A549 (cell line): ENCODE measurements at regions not wholly inside any gene's neighbourhood (a gene's known extent, or its start where the extent isn't known, plus 50 kb on each side); places are given as distances from the start of the nearest gene placed in this dataset.

Experiments used
- ATAC-seq, 2 experiments: fragments of 200-7000 bp in 1 of 2; fragments of >200 bp in 1 of 2; cut with Nextera tagmentation in 1 of 2; cut with Tn5 transposase in 1 of 2; 3 replicates each; pipeline versions ENCODE4 v1.8.0 to v1.9.1; 2018 to 2020; ENCODE audit warnings: mild to moderate bottlenecking in 1 of 2, moderate library complexity in 1 of 2
- CTCF ChIA-PET: fragments of 300-600 bp; sonication (Branson Sonifier 250); formaldehyde crosslinking; extraction: SDS; loops from one replicate; lab custom pipeline; 2021; ENCODE audit warnings: antibody characterized with exemption, inconsistent platforms; lab: Yijun Ruan, JAX
- POLR2A ChIA-PET: fragments of 350-600 bp; formaldehyde crosslinking; extraction: SDS; loops from one replicate; lab custom pipeline; 2021; ENCODE audit warnings: antibody characterized with exemption, inconsistent platforms; lab: Yijun Ruan, JAX
- DNase-seq, 2 experiments: peaks; one replicate each; pipeline versions ENCODE4 v3.0.0 to v3.0.0-alpha.2; 2011 to 2016; ENCODE audit warnings: low read depth in 1 of 2, low spot score in 1 of 2
- FAIRE-seq: peaks from 2 replicates; lab custom pipeline; 2011; peaks lifted over from hg19 to GRCh38; lab: Jason Lieb, UNC
- H3K27ac ChIP-seq, 2 experiments: fragments of >200 bp; sonication (Bioruptor Twin); formaldehyde crosslinking; 3 replicates each; pipeline ENCODE4 v1.5.1; 2016 to 2017
- H3K4me1 ChIP-seq: fragments of >200 bp; sonication (Bioruptor Twin); formaldehyde crosslinking; 3 replicates; pipeline ENCODE4 v1.6.1; 2016
- H3K4me2 ChIP-seq: fragments of >200 bp; sonication (Bioruptor Twin); formaldehyde crosslinking; 3 replicates; pipeline ENCODE4 v1.6.1; 2016
- H3K4me3 ChIP-seq: fragments of >200 bp; sonication (Bioruptor Twin); formaldehyde crosslinking; 3 replicates; pipeline ENCODE4 v1.5.1; 2016
- H3K9me3 ChIP-seq: fragments of >200 bp; sonication (Bioruptor Twin); formaldehyde crosslinking; 3 replicates; pipeline ENCODE4 v1.6.1; 2016
- CBX2 ChIP-seq: fragments of 200-600 bp; sonication (generic); IDR thresholded peaks from 2 replicates; pipeline ENCODE4 v1.6.1; 2016; ENCODE audit warnings: low read depth, mild to moderate bottlenecking, borderline replicate concordance
- CBX8 ChIP-seq: fragments of 200-600 bp; sonication (generic); IDR thresholded peaks from 2 replicates; pipeline ENCODE4 v1.6.1; 2016
- CEBPB ChIP-seq, 2 experiments: fragments of >200 bp in 1 of 2; sonication (Bioruptor Twin) in 1 of 2; formaldehyde crosslinking in 1 of 2; IDR thresholded peaks; 2 replicates each; pipeline ENCODE4 v1.6.1; 2012 to 2016
- EHMT2 ChIP-seq: fragments of 200-600 bp; sonication (generic); IDR thresholded peaks from 2 replicates; pipeline ENCODE4 v1.6.1; 2016; ENCODE audit warnings: antibody characterized with exemption, low read depth, mild to moderate bottlenecking, moderate library complexity
- ESRRA ChIP-seq: fragments of 150-350 bp; IDR thresholded peaks from 2 replicates; pipeline ENCODE4 v1.6.1; 2014; ENCODE audit warnings: mild to moderate bottlenecking, low read length, borderline replicate concordance
- HDAC2 ChIP-seq: fragments of 200-600 bp; sonication (generic); IDR thresholded peaks from 2 replicates; pipeline ENCODE4 v1.6.1; 2016
- HOXA7 ChIP-seq: fragments of 250-450 bp; sonication (Bioruptor Pico); IDR thresholded peaks from 2 replicates; pipeline ENCODE4 v1.5.0; 2020; ENCODE audit warnings: mild to moderate bottlenecking, moderate library complexity
- HOXB13 ChIP-seq: fragments of 250-450 bp; sonication (Bioruptor Pico); IDR thresholded peaks from 2 replicates; pipeline ENCODE4 v1.5.0; 2020; ENCODE audit warnings: low read depth, mild to moderate bottlenecking, moderate library complexity
- KDM5A ChIP-seq: fragments of 200-600 bp; sonication (generic); IDR thresholded peaks from 2 replicates; pipeline ENCODE4 v1.6.1; 2016; ENCODE audit warnings: antibody characterized with exemption, mild to moderate bottlenecking
- NPAS2 ChIP-seq: fragments of 250-450 bp; sonication (Bioruptor Pico); IDR thresholded peaks from 2 replicates; pipeline ENCODE4 v1.8.0; 2022; ENCODE audit warnings: mild to moderate bottlenecking, moderate library complexity, borderline replicate concordance
- NR3C1 ChIP-seq: fragments of >200 bp; sonication (Bioruptor Twin); formaldehyde crosslinking; IDR thresholded peaks from 3 replicates; pipeline ENCODE4 v1.6.1; 2017
- PHF8 ChIP-seq: fragments of 200-600 bp; sonication (generic); IDR thresholded peaks from 2 replicates; pipeline ENCODE4 v1.6.1; 2016; ENCODE audit warnings: low read depth, mild to moderate bottlenecking, antibody characterized with exemption, moderate library complexity, borderline replicate concordance
- POLR2A ChIP-seq: IDR thresholded peaks from 2 replicates; pipeline ENCODE4 v1.6.1; 2012; ENCODE audit warnings: mild to moderate bottlenecking, low read length
- POLR2AphosphoS2 ChIP-seq: conservative IDR thresholded peaks from 2 replicates; pipeline ENCODE4 v1.6.1; 2012; ENCODE audit warnings: low read length, improper control_type of control experiment, inconsistent platforms
- RAD21 ChIP-seq, 2 experiments: fragments of >200 bp in 1 of 2; sonication (Bioruptor Twin) in 1 of 2; formaldehyde crosslinking in 1 of 2; IDR thresholded peaks in 1 of 2; conservative IDR thresholded peaks in 1 of 2; 2 replicates in 1 of 2; 3 replicates in 1 of 2; pipeline ENCODE4 v1.6.1; 2012 to 2018; ENCODE audit warnings: inconsistent platforms in 1 of 2
- RARB ChIP-seq: fragments of 250-450 bp; sonication (Bioruptor Pico); IDR thresholded peaks from 2 replicates; pipeline ENCODE4 v1.8.0; 2021; ENCODE audit warnings: mild to moderate bottlenecking, moderate library complexity
- RCOR1 ChIP-seq: fragments of 150-350 bp; IDR thresholded peaks from 2 replicates; pipeline ENCODE4 v1.6.1; 2014; ENCODE audit warnings: antibody characterized with exemption, low read length, low read depth
- SMC3 ChIP-seq: fragments of >200 bp; sonication (Bioruptor Twin); formaldehyde crosslinking; IDR thresholded peaks from 3 replicates; pipeline ENCODE4 v1.6.1; 2018; ENCODE audit warnings: inconsistent platforms
- SREBF2 ChIP-seq: fragments of 450-650 bp; IDR thresholded peaks from 2 replicates; pipeline ENCODE4 v1.6.1; 2014; ENCODE audit warnings: mild to moderate bottlenecking, moderate library complexity
- TP53 ChIP-seq: fragments of 250-450 bp; sonication (Bioruptor Pico); IDR thresholded peaks from 2 replicates; pipeline ENCODE4 v1.5.0; 2021; ENCODE audit warnings: mild to moderate bottlenecking, moderate library complexity
- ZSCAN20 ChIP-seq: fragments of 250-450 bp; sonication (Bioruptor Pico); IDR thresholded peaks from 2 replicates; pipeline ENCODE4 v1.8.0; 2022; ENCODE audit warnings: mild to moderate bottlenecking, moderate library complexity
- WGBS: methylation state at CpG from one replicate; pipeline ENCODE4 v1.1.6; 2017; ENCODE audit errors: missing lambda C conversion rate; 5-methylcytosine and 5-hydroxymethylcytosine counted together
- TF ChIP-seq, protein P1 (sequence below): fragments of 250-450 bp; sonication (Bioruptor Pico); IDR thresholded peaks from 2 replicates; pipeline ENCODE4 v1.5.0; 2021; ENCODE audit warnings: mild to moderate bottlenecking, moderate library complexity, borderline replicate concordance
- TF ChIP-seq, protein P2 (sequence below): fragments of >200 bp; sonication (Bioruptor Twin); formaldehyde crosslinking; IDR thresholded peaks from 3 replicates; pipeline ENCODE4 v1.6.1; 2016
- TF ChIP-seq, protein P3 (sequence below): fragments of >200 bp; sonication (Bioruptor Twin); formaldehyde crosslinking; IDR thresholded peaks from 2 replicates; pipeline ENCODE4 v1.6.1; 2016
- TF ChIP-seq, protein P4 (sequence below): IDR thresholded peaks from 2 replicates; pipeline ENCODE4 v1.6.1; 2012
- TF ChIP-seq, protein P5 (sequence below): fragments of 200-600 bp; sonication (generic); IDR thresholded peaks from 2 replicates; pipeline ENCODE4 v1.6.1; 2016; ENCODE audit warnings: antibody characterized with exemption, mild to moderate bottlenecking, moderate library complexity

DNA sequence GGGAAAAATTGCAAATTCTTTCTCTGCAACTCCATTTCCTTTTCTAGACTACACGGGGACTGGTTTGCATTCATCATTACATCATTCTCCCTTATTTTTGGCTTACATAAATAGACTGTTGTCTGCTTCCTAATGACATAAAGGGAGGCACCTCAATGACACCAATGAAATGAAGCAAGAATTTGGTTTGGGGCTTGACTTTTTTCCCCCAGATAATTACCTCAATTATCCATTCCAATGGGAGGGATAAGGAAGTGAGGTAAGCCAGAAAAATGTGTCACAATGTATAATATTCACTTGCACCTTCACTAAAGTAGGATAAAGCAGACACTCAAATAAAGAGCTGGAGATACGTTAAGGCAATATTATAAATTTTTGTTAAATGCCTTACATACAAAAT, 240.6 kb upstream of the GRIP1 start:
- Histone ChIP-seq H3K4me1 (no peaks in the 10 kb centered on the region), H3K4me2 (no peak overlapping the region), H3K4me3 (no peak overlapping the region), H3K9me3 (no peaks in the 10 kb centered on the region)
- ATAC-seq (no peak), DNase-seq (no peak)
- WGBS, result 54% methylated on average over 2 of the region's 2 CpGs
- no peak for TF ChIP-seq EHMT2
- no peak for TF ChIP-seq SMC3
- no peak for TF ChIP-seq HDAC2
- no peak for TF ChIP-seq CBX2
- TF ChIP-seq, protein P1, sequence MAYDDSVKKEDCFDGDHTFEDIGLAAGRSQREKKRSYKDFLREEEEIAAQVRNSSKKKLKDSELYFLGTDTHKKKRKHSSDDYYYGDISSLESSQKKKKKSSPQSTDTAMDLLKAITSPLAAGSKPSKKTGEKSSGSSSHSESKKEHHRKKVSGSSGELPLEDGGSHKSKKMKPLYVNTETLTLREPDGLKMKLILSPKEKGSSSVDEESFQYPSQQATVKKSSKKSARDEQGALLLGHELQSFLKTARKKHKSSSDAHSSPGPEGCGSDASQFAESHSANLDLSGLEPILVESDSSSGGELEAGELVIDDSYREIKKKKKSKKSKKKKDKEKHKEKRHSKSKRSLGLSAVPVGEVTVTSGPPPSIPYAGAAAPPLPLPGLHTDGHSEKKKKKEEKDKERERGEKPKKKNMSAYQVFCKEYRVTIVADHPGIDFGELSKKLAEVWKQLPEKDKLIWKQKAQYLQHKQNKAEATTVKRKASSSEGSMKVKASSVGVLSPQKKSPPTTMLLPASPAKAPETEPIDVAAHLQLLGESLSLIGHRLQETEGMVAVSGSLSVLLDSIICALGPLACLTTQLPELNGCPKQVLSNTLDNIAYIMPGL (CRISPR knock-in tag), result no peak
- TF ChIP-seq, protein P2, sequence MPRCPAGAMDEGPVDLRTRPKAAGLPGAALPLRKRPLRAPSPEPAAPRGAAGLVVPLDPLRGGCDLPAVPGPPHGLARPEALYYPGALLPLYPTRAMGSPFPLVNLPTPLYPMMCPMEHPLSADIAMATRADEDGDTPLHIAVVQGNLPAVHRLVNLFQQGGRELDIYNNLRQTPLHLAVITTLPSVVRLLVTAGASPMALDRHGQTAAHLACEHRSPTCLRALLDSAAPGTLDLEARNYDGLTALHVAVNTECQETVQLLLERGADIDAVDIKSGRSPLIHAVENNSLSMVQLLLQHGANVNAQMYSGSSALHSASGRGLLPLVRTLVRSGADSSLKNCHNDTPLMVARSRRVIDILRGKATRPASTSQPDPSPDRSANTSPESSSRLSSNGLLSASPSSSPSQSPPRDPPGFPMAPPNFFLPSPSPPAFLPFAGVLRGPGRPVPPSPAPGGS, result no peak
- TF ChIP-seq, protein P3, sequence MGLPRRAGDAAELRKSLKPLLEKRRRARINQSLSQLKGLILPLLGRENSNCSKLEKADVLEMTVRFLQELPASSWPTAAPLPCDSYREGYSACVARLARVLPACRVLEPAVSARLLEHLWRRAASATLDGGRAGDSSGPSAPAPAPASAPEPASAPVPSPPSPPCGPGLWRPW, result no peak
- TF ChIP-seq, protein P4, sequence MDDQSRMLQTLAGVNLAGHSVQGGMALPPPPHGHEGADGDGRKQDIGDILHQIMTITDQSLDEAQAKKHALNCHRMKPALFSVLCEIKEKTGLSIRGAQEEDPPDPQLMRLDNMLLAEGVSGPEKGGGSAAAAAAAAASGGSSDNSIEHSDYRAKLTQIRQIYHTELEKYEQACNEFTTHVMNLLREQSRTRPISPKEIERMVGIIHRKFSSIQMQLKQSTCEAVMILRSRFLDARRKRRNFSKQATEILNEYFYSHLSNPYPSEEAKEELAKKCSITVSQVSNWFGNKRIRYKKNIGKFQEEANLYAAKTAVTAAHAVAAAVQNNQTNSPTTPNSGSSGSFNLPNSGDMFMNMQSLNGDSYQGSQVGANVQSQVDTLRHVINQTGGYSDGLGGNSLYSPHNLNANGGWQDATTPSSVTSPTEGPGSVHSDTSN, result no peak
- no peak for TF ChIP-seq RCOR1
- TF ChIP-seq, protein P5, sequence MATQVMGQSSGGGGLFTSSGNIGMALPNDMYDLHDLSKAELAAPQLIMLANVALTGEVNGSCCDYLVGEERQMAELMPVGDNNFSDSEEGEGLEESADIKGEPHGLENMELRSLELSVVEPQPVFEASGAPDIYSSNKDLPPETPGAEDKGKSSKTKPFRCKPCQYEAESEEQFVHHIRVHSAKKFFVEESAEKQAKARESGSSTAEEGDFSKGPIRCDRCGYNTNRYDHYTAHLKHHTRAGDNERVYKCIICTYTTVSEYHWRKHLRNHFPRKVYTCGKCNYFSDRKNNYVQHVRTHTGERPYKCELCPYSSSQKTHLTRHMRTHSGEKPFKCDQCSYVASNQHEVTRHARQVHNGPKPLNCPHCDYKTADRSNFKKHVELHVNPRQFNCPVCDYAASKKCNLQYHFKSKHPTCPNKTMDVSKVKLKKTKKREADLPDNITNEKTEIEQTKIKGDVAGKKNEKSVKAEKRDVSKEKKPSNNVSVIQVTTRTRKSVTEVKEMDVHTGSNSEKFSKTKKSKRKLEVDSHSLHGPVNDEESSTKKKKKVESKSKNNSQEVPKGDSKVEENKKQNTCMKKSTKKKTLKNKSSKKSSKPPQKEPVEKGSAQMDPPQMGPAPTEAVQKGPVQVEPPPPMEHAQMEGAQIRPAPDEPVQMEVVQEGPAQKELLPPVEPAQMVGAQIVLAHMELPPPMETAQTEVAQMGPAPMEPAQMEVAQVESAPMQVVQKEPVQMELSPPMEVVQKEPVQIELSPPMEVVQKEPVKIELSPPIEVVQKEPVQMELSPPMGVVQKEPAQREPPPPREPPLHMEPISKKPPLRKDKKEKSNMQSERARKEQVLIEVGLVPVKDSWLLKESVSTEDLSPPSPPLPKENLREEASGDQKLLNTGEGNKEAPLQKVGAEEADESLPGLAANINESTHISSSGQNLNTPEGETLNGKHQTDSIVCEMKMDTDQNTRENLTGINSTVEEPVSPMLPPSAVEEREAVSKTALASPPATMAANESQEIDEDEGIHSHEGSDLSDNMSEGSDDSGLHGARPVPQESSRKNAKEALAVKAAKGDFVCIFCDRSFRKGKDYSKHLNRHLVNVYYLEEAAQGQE, result no peak
- no peak for TF ChIP-seq POLR2A
- TF ChIP-seq ZSCAN20 (CRISPR knock-in tag), result no peak
- TF ChIP-seq NR3C1, result no peak
- TF ChIP-seq, all 56 proteins: peak for 0
- no peak overlapping the region for H3K27ac ChIP-seq
- ChIA-PET CTCF (no interaction called here), POLR2A (no interaction called here)
- no peak for FAIRE-seq

DNA sequence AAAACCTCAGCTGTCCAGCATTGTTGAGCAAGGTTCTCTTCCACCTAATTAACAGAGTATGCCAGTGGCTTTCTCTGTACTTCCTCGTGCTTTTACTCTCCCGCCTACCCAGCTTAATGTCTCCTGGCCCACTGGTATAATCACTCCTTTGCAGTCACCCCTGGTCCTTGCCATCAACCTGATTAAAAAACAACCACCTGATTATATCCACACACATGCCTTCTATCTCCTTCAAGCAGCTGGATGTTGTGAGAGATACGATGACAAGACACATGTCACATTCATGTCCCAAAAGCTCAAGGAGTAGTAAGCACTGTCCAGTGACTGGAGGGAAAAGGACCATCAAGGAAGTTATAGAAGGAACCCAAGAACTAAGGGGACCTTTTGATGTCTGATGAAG, 241.3 kb upstream of the GRIP1 start:
- no peak for TF ChIP-seq CBX8
- no peak for TF ChIP-seq NPAS2 (CRISPR knock-in tag)
- no peak for TF ChIP-seq HOXB13 (CRISPR knock-in tag)
- no peak for TF ChIP-seq EHMT2
- 59% methylated on average over 3 of the region's 3 CpGs for WGBS
- ATAC-seq, result no peak
- H3K9me3 ChIP-seq, result no peaks in the 10 kb centered on the region
- no peak overlapping the region for H3K4me2 ChIP-seq
- DNase-seq, result no peak
- H3K4me3 ChIP-seq, result no peak overlapping the region
- ChIA-PET CTCF (no interaction called here), POLR2A (no interaction called here)
- no peak for FAIRE-seq
- H3K4me1 ChIP-seq, result no peaks in the 10 kb centered on the region
- H3K27ac ChIP-seq, result no peak overlapping the region

DNA sequence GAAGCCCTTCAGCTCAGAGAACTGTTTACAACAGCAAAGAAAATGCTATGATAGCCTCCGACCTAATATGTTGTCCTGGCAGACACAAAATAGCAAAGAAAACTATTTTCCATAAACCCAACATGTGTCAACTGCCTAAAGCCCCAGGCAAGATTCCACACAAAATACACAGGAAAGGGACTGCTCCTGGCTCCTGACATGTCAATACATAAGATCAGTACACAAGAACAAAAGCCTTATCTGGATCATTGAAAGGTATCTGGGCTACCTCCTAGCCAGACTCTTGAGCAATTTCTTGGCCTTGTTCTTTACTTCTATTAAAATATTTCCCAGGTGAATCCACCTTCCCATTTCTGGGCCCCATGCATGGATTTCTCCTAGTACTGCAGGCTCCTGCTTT, 242.3 kb upstream of the GRIP1 start:
- ATAC-seq (no peak), DNase-seq (no peak), FAIRE-seq (no peak)
- POLR2A ChIA-PET, result no interaction called here
- Histone ChIP-seq H3K4me3 (no peak overlapping the region), H3K4me2 (no peak overlapping the region), H3K27ac (no peak overlapping the region), H3K4me1 (no peaks in the 10 kb centered on the region), H3K9me3 (no peaks in the 10 kb centered on the region)
- WGBS, result 15% methylated on average over 1 of the region's 1 CpG
- CTCF ChIA-PET, result no interaction called here
- TF ChIP-seq RAD21 (conservative IDR thresholded peaks at IDR 0.05 in 1 of 2, IDR thresholded peaks at IDR 0.05 in 1 of 2), result no peak
- no peak for TF ChIP-seq ESRRA
- no peak for TF ChIP-seq POLR2AphosphoS2
- TF ChIP-seq RARB (CRISPR knock-in tag), result no peak
- TF ChIP-seq, protein P2, result no peak
- no peak for TF ChIP-seq RCOR1
- TF ChIP-seq SREBF2, result no peak
- TF ChIP-seq HOXA7, result no peak
- no peak for TF ChIP-seq KDM5A
- TF ChIP-seq POLR2A, result no peak
- no peak for TF ChIP-seq CEBPB (IDR thresholded peaks at IDR 0.05)
- no peak for TF ChIP-seq TP53 (CRISPR knock-in tag)
- TF ChIP-seq CBX2, result no peak
- TF ChIP-seq EHMT2, result no peak
- no peak for TF ChIP-seq PHF8
